Astrocyte (in vitro differentiated cells and primary cell): ENCODE measurements at regions not wholly inside any gene's neighbourhood (a gene's known extent, or its start where the extent isn't known, plus 50 kb on each side); places are given as distances from the start of the nearest gene placed in this dataset.

ENCODE experiments used
- DNase-seq: peaks from one replicate; pipeline ENCODE4 v3.0.0-alpha.2; 2010; ENCODE audit warnings: low read depth
- FAIRE-seq: peaks from 2 replicates; lab custom pipeline; 2011; peaks lifted over from hg19 to GRCh38; lab: Jason Lieb, UNC
- H2AFZ ChIP-seq: 2 replicates; pipeline ENCODE4 v1.6.0; 2012; ENCODE audit warnings: low read depth, low read length, inconsistent platforms
- H3K27ac ChIP-seq: 2 replicates; pipeline ENCODE4 v1.5.1; 2011; ENCODE audit warnings: low read depth, low read length, inconsistent platforms
- H3K27me3 ChIP-seq: 2 replicates; pipeline ENCODE4 v1.6.0; 2011; ENCODE audit warnings: low read length, inconsistent platforms; ENCODE audit not compliant: insufficient read depth
- H3K36me3 ChIP-seq: 2 replicates; pipeline ENCODE4 v1.5.1; 2011; ENCODE audit warnings: low read length, inconsistent platforms; ENCODE audit not compliant: insufficient read depth
- H3K4me1 ChIP-seq: 2 replicates; pipeline ENCODE4 v1.5.1; 2011; ENCODE audit warnings: low read length, inconsistent platforms; ENCODE audit not compliant: insufficient read depth
- H3K4me2 ChIP-seq: 2 replicates; pipeline ENCODE4 v1.6.0; 2012; ENCODE audit warnings: low read length, inconsistent platforms
- H3K4me3 ChIP-seq: 2 replicates; pipeline ENCODE4 v1.5.1; 2011; ENCODE audit warnings: low read depth, mild to moderate bottlenecking, low read length, inconsistent platforms; ENCODE audit not compliant: insufficient read depth
- H3K79me2 ChIP-seq: 2 replicates; pipeline ENCODE4 v1.6.0; 2012; ENCODE audit warnings: mild to moderate bottlenecking, low read length, inconsistent platforms; ENCODE audit not compliant: insufficient read depth
- H3K9ac ChIP-seq: 2 replicates; pipeline ENCODE4 v1.6.0; 2012; ENCODE audit warnings: mild to moderate bottlenecking, low read length, inconsistent platforms
- H3K9me3 ChIP-seq: 2 replicates; pipeline ENCODE4 v1.5.1; 2012; ENCODE audit warnings: low read depth, mild to moderate bottlenecking, low read length, inconsistent platforms; ENCODE audit not compliant: insufficient read depth
- H4K20me1 ChIP-seq: 2 replicates; pipeline ENCODE4 v1.6.0; 2012; ENCODE audit warnings: low read length, inconsistent platforms; ENCODE audit not compliant: insufficient read depth
- H3K27ac Mint-ChIP-seq: one replicate; pipeline ENCODE4 v1.8.0; 2021; ENCODE audit warnings: mild to moderate bottlenecking, mixed read lengths; ENCODE audit not compliant: unreplicated experiment
- H3K27me3 Mint-ChIP-seq: one replicate; pipeline ENCODE4 v1.8.0; 2021; ENCODE audit warnings: low read depth, mixed read lengths; ENCODE audit not compliant: unreplicated experiment
- H3K36me3 Mint-ChIP-seq: one replicate; pipeline ENCODE4 v1.8.0; 2021; ENCODE audit warnings: low read depth, mixed read lengths; ENCODE audit not compliant: unreplicated experiment
- H3K4me1 Mint-ChIP-seq: one replicate; pipeline ENCODE4 v1.8.0; 2021; ENCODE audit warnings: low read depth, mixed read lengths; ENCODE audit not compliant: unreplicated experiment
- H3K4me3 Mint-ChIP-seq: one replicate; pipeline ENCODE4 v1.8.0; 2021; ENCODE audit warnings: mild to moderate bottlenecking, moderate library complexity, mixed read lengths; ENCODE audit not compliant: unreplicated experiment
- H3K9me3 Mint-ChIP-seq: one replicate; pipeline ENCODE4 v1.8.0; 2021; ENCODE audit warnings: mild to moderate bottlenecking, mixed read lengths; ENCODE audit not compliant: unreplicated experiment
- EZH2 ChIP-seq: IDR thresholded peaks from 2 replicates; pipeline ENCODE4 v1.6.1; 2012; ENCODE audit warnings: mild to moderate bottlenecking, low read length, inconsistent platforms; ENCODE audit not compliant: insufficient read depth
- TF ChIP-seq, protein P1 (sequence below): IDR thresholded peaks from 2 replicates; pipeline ENCODE4 v1.5.1; 2011; ENCODE audit warnings: low read depth, mild to moderate bottlenecking, inconsistent platforms, low read length, moderate library complexity; ENCODE audit not compliant: insufficient read depth

DNA sequence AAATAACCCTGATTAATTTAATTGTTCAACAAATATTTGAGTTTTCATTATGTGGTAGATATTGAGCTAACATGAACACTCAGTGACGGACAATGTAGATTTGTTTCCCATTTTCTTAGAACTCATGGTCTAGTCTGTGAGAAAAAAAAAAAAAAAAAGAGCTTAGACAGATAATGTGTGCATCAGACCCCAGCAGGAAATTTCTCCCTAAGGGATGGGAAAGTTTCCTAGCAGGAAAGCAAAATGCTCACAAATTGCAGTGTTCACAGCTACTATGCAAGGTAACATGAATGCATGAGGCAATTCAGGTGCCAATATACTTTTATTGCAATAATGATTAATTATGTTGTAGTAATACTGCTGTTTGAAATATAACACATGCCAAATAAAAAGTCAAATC lies 843.2 kb upstream of the SLIT2 start:
- Histone ChIP-seq H4K20me1 (no peaks in the 10 kb centered on the region), H3K4me2 (no peak overlapping the region), H3K9ac (no peak overlapping the region), H3K4me3 (no peak overlapping the region), H3K4me1 (no peaks in the 10 kb centered on the region), H3K27ac (no peak overlapping the region), H3K27me3 (no peaks in the 10 kb centered on the region), H3K9me3 (no peaks in the 10 kb centered on the region), H3K79me2 (no peaks in the 10 kb centered on the region), H3K36me3 (no peaks in the 10 kb centered on the region), H2AFZ (no peak overlapping the region)
- TF ChIP-seq EZH2: no peak
- TF ChIP-seq, protein P1, sequence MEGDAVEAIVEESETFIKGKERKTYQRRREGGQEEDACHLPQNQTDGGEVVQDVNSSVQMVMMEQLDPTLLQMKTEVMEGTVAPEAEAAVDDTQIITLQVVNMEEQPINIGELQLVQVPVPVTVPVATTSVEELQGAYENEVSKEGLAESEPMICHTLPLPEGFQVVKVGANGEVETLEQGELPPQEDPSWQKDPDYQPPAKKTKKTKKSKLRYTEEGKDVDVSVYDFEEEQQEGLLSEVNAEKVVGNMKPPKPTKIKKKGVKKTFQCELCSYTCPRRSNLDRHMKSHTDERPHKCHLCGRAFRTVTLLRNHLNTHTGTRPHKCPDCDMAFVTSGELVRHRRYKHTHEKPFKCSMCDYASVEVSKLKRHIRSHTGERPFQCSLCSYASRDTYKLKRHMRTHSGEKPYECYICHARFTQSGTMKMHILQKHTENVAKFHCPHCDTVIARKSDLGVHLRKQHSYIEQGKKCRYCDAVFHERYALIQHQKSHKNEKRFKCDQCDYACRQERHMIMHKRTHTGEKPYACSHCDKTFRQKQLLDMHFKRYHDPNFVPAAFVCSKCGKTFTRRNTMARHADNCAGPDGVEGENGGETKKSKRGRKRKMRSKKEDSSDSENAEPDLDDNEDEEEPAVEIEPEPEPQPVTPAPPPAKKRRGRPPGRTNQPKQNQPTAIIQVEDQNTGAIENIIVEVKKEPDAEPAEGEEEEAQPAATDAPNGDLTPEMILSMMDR: no peak
- no peaks in the 10 kb centered on the region for H3K4me1 Mint-ChIP-seq
- DNase-seq: no peak
- H3K27ac Mint-ChIP-seq: no peak overlapping the region
- H3K36me3 Mint-ChIP-seq: no peaks in the 10 kb centered on the region
- H3K9me3 Mint-ChIP-seq: no peaks in the 10 kb centered on the region
- H3K4me3 Mint-ChIP-seq: no peak overlapping the region
- no peak for FAIRE-seq
- no peaks in the 10 kb centered on the region for H3K27me3 Mint-ChIP-seq

- no peaks in the 10 kb centered on the region for H3K36me3 ChIP-seq
- H3K27ac ChIP-seq: no peak overlapping the region
- FAIRE-seq (no peak), DNase-seq (no peak)
- no peaks in the 10 kb centered on the region for H3K27me3 ChIP-seq
- Mint-ChIP-seq H3K27me3 (no peaks in the 10 kb centered on the region), H3K36me3 (no peaks in the 10 kb centered on the region), H3K4me1 (no peaks in the 10 kb centered on the region), H3K9me3 (no peaks in the 10 kb centered on the region), H3K4me3 (no peak overlapping the region), H3K27ac (no peak overlapping the region)
- H3K9me3 ChIP-seq: no peaks in the 10 kb centered on the region
- no peak overlapping the region for H3K4me2 ChIP-seq
- no peaks in the 10 kb centered on the region for H4K20me1 ChIP-seq
- no peak overlapping the region for H3K9ac ChIP-seq
- TF ChIP-seq, protein P1: no peak
- no peak for TF ChIP-seq EZH2
- no peaks in the 10 kb centered on the region for H3K79me2 ChIP-seq
- H3K4me1 ChIP-seq: no peaks in the 10 kb centered on the region
- no peak overlapping the region for H3K4me3 ChIP-seq
- H2AFZ ChIP-seq: no peak overlapping the region
These were observed 844.9 kb upstream of the SLIT2 start for GRCh38 chr4:19406789-19407188.

DNA sequence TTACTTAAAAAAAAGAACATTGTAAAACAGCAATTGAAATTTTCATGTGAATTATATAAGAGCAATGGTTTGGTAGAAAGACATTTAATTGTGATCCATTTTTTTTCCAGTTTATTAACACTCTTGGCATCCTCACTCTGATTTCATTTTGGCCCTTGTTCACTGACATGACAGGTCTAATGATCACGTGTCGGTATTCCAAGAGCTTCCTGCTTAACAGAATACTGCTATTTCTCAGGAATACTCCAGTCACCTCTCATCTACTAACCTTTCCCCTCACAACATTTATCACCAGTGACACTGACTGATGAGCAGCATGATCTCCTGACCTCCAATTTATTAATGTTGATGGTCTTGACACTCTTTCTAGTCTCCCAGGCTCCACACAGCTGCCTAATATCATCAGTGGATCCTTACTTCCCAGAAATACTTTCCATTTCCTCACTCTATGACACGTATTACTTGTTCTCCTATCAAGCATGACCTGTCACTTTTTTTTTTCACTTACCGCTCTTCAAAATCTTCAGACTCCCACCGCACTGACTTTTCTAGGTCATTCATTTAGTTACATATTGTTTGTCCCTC lies 847.8 kb upstream of the SLIT2 start:
- FAIRE-seq: no peak
- Histone ChIP-seq H3K27ac (no peak overlapping the region), H2AFZ (no peak overlapping the region), H3K9ac (no peak overlapping the region), H3K36me3 (no peaks in the 10 kb centered on the region), H3K4me1 (no peaks in the 10 kb centered on the region), H3K79me2 (no peaks in the 10 kb centered on the region), H3K9me3 (no peaks in the 10 kb centered on the region), H3K4me2 (no peak overlapping the region), H3K4me3 (no peak overlapping the region), H4K20me1 (no peaks in the 10 kb centered on the region), H3K27me3 (no peaks in the 10 kb centered on the region)
- TF ChIP-seq, protein P1: no peak
- TF ChIP-seq EZH2: no peak
- no peak for DNase-seq
- Mint-ChIP-seq H3K4me3 (no peak overlapping the region), H3K27me3 (no peaks in the 10 kb centered on the region), H3K9me3 (no peaks in the 10 kb centered on the region), H3K4me1 (no peaks in the 10 kb centered on the region), H3K36me3 (no peaks in the 10 kb centered on the region), H3K27ac (no peak overlapping the region)
